ENCODE measurements at regions not wholly inside any gene's neighbourhood (a gene's known extent, or its start where the extent isn't known, plus 50 kb on each side); places are given as distances from the start of the nearest gene placed in this dataset.

DNA sequence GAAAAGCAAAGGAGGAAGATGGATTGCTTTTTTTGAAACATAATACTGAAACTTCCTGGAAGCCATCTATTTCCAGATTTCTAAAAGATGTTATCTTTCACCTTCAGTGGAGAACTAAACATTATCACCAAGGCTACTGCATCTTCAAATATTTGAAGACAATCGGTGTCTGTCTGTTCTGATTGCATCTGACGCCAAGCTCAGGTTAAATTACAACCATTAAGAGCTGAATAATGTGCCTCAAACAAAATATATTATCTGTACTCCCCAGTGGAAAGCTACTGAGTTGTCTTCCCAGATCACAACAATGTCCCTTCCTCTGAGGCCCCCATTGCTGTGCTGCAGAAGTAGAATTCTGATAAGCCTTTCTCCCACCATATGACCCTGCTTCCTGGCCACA lies 342.3 kb downstream of the PLK2 start:
- TF ChIP-seq, protein P1, sequence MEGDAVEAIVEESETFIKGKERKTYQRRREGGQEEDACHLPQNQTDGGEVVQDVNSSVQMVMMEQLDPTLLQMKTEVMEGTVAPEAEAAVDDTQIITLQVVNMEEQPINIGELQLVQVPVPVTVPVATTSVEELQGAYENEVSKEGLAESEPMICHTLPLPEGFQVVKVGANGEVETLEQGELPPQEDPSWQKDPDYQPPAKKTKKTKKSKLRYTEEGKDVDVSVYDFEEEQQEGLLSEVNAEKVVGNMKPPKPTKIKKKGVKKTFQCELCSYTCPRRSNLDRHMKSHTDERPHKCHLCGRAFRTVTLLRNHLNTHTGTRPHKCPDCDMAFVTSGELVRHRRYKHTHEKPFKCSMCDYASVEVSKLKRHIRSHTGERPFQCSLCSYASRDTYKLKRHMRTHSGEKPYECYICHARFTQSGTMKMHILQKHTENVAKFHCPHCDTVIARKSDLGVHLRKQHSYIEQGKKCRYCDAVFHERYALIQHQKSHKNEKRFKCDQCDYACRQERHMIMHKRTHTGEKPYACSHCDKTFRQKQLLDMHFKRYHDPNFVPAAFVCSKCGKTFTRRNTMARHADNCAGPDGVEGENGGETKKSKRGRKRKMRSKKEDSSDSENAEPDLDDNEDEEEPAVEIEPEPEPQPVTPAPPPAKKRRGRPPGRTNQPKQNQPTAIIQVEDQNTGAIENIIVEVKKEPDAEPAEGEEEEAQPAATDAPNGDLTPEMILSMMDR (IDR thresholded peaks at IDR 0.05; ENCODE audit: low read depth, low read length) = no peak
- TF ChIP-seq MYC (IDR thresholded peaks at IDR 0.05; ENCODE audit: low read depth, low read length) = no peak
- TF ChIP-seq POLR2A (IDR thresholded peaks at IDR 0.05; ENCODE audit: extremely low read depth, insufficient read length) = no peak
